OCI-LY3 (cell line): ENCODE measurements at regions not wholly inside any gene's neighbourhood (a gene's known extent, or its start where the extent isn't known, plus 50 kb on each side); places are given as distances from the start of the nearest gene placed in this dataset.
"Not testable (repeated sequence)": the region's sequence is repeated elsewhere in the genome, so short reads cannot be mapped to it uniquely, and the experiment has no call there.

Experiments
- H2AFZ ChIP-seq: fragments of 200-600, 300-600 bp; shearing (Covaris generic); 2 replicates; pipeline ENCODE4 v1.6.0; 2014; ENCODE audit warnings: antibody characterized with exemption, low read depth, low read length
- H3K27ac ChIP-seq: fragments of 200-600, 300-600 bp; sonication (generic); 2 replicates; pipeline ENCODE4 v1.5.1; 2014; ENCODE audit warnings: mild to moderate bottlenecking, low read length, moderate library complexity, mixed read lengths
- H3K27me3 ChIP-seq: fragments of 200-600, 300-600 bp; sonication (generic); 2 replicates; pipeline ENCODE4 v1.6.1; 2014; ENCODE audit warnings: low read depth, low read length, mixed read lengths
- H3K36me3 ChIP-seq: fragments of 200-600, 300-600 bp; sonication (generic); replicated peaks from 2 replicates; pipeline ENCODE3; 2014; ENCODE audit warnings: low read depth, low read length, mixed read lengths
- H3K4me1 ChIP-seq: fragments of 300-600, 200-600 bp; sonication (generic); 2 replicates; pipeline ENCODE4 v1.6.1; 2014; ENCODE audit warnings: low read length, mixed read lengths
- H3K4me2 ChIP-seq: fragments of 200-600, 300-600 bp; sonication (generic); 2 replicates; pipeline ENCODE4 v1.6.1; 2014; ENCODE audit warnings: low read length, mixed read lengths
- H3K4me3 ChIP-seq: fragments of 300-600, 200-600 bp; sonication (generic); 2 replicates; pipeline ENCODE4 v1.5.1; 2014; ENCODE audit warnings: antibody characterized with exemption, mild to moderate bottlenecking, low read length, moderate library complexity
- H3K79me2 ChIP-seq: fragments of 300-600, 200-600 bp; shearing (Covaris generic); 2 replicates; pipeline ENCODE4 v1.6.1; 2014; ENCODE audit warnings: mild to moderate bottlenecking, low read length, mixed read lengths
- H3K9ac ChIP-seq: fragments of 300-600, 200-600 bp; shearing (Covaris generic); 2 replicates; pipeline ENCODE4 v1.6.0; 2014; ENCODE audit warnings: mild to moderate bottlenecking, low read length, moderate library complexity
- H3K9me3 ChIP-seq: fragments of 200-600, 300-600 bp; shearing (Covaris generic); 2 replicates; pipeline ENCODE4 v1.6.1; 2014; ENCODE audit warnings: low read length, mixed read lengths; ENCODE audit not compliant: insufficient read depth
- H4K20me1 ChIP-seq: fragments of 200-600, 300-600 bp; sonication (generic); 2 replicates; pipeline ENCODE4 v1.6.1; 2016; ENCODE audit warnings: low read length, mixed read lengths; ENCODE audit not compliant: insufficient read depth
- CTCF ChIP-seq: fragments of 200-600, 300-600 bp; sonication (generic); IDR thresholded peaks from 2 replicates; pipeline ENCODE4 v1.5.1; 2014; ENCODE audit warnings: antibody characterized with exemption, low read length, low read depth
- EZH2phosphoT487 ChIP-seq: fragments of 200-600 bp; shearing (Covaris generic); IDR thresholded peaks from 2 replicates; pipeline ENCODE4 v1.6.1; 2018; ENCODE audit warnings: antibody characterized with exemption, mixed run types, low read depth

GRCh38 chr3:189429019-189429418 is 202.2 kb upstream of the TP63 start:
- Histone ChIP-seq H3K9ac (no peak overlapping the region), H3K27ac (no peak overlapping the region), H2AFZ (no peak overlapping the region), H3K36me3 (no peaks in the 10 kb centered on the region), H3K79me2 (no peaks in the 10 kb centered on the region), H3K27me3 (no peaks in the 10 kb centered on the region), H3K4me3 (no peak overlapping the region), H3K4me1 (peaks cover 8% of the 10 kb centered on the region), H4K20me1 (no peaks in the 10 kb centered on the region), H3K9me3 (no peaks in the 10 kb centered on the region), H3K4me2 (no peak overlapping the region)
- TF ChIP-seq CTCF = no peak
- no peak for TF ChIP-seq EZH2phosphoT487

- Histone ChIP-seq H3K9me3 (no peaks in the 10 kb centered on the region), H3K36me3 (no peaks in the 10 kb centered on the region), H3K4me1 (peaks cover 8% of the 10 kb centered on the region), H2AFZ (no peak overlapping the region), H4K20me1 (no peaks in the 10 kb centered on the region), H3K9ac (no peak overlapping the region), H3K27ac (no peak overlapping the region), H3K79me2 (no peaks in the 10 kb centered on the region), H3K4me2 (no peak overlapping the region), H3K27me3 (no peaks in the 10 kb centered on the region), H3K4me3 (no peak overlapping the region)
- TF ChIP-seq CTCF (no peak), EZH2phosphoT487 (no peak)
Measured at GRCh38 chr3:189430166-189430565, 201.0 kb upstream of the TP63 start.

GRCh38 chr3:189442257-189442656 is 188.9 kb upstream of the TP63 start:
- H3K27me3 ChIP-seq, H3K4me3 ChIP-seq, H3K79me2 ChIP-seq, H3K27ac ChIP-seq, H3K9me3 ChIP-seq, H3K4me1 ChIP-seq, H2AFZ ChIP-seq, H3K9ac ChIP-seq, H4K20me1 ChIP-seq, H3K4me2 ChIP-seq, H3K36me3 ChIP-seq: not testable (repeated sequence)

- Histone ChIP-seq H3K4me1 (peaks cover 8% of the 10 kb centered on the region), H3K36me3 (no peaks in the 10 kb centered on the region), H2AFZ (no peak overlapping the region), H3K27ac (no peak overlapping the region), H3K79me2 (no peaks in the 10 kb centered on the region), H3K9ac (no peak overlapping the region), H3K4me2 (no peak overlapping the region), H3K27me3 (no peaks in the 10 kb centered on the region), H3K4me3 (no peak overlapping the region), H3K9me3 (no peaks in the 10 kb centered on the region), H4K20me1 (no peaks in the 10 kb centered on the region)
- TF ChIP-seq CTCF (no peak), EZH2phosphoT487 (no peak)
Measured at GRCh38 chr3:189446959-189447560, 184.1 kb upstream of the TP63 start.
